ENCODE measurements at regions not wholly inside any gene's neighbourhood (a gene's known extent, or its start where the extent isn't known, plus 50 kb on each side); places are given as distances from the start of the nearest gene placed in this dataset.

GRCh38 chr16:85259115-85259831 lies 147.0 kb upstream of the CIBAR2 start:
- H3K36me3 ChIP-seq (ENCODE audit: control insufficient read depth, insufficient read depth, low read length) = no peaks in the 10 kb centered on the region
- peaks cover 2% of the 10 kb centered on the region for H3K27me3 ChIP-seq (ENCODE audit: control insufficient read depth, insufficient read depth, low read length)
- FAIRE-seq (no peak), DNase-seq (ENCODE audit: low read depth) (no peak)
- no peak overlapping the region for H3K4me3 ChIP-seq (ENCODE audit: low read depth, low read length)
- TF ChIP-seq CTCF (IDR thresholded peaks at IDR 0.05; ENCODE audit: insufficient read depth, low read length, severe bottlenecking) = no peak

- Histone ChIP-seq H3K4me3 (ENCODE audit: low read depth, low read length) (no peak overlapping the region), H3K36me3 (ENCODE audit: control insufficient read depth, insufficient read depth, low read length) (no peaks in the 10 kb centered on the region), H3K27me3 (ENCODE audit: control insufficient read depth, insufficient read depth, low read length) (peaks cover 2% of the 10 kb centered on the region)
- no peak for TF ChIP-seq CTCF (IDR thresholded peaks at IDR 0.05; ENCODE audit: insufficient read depth, low read length, severe bottlenecking)
- DNase-seq (ENCODE audit: low read depth) = no peak
- no peak for FAIRE-seq
Measured at GRCh38 chr16:85259832-85260167, 147.5 kb upstream of the CIBAR2 start.

GRCh38 chr16:85261204-85261603 lies 148.9 kb upstream of the CIBAR2 start:
- DNase-seq (ENCODE audit: low read depth) (no peak), FAIRE-seq (no peak)
- H3K36me3 ChIP-seq (ENCODE audit: control insufficient read depth, insufficient read depth, low read length) = no peaks in the 10 kb centered on the region
- H3K27me3 ChIP-seq (ENCODE audit: control insufficient read depth, insufficient read depth, low read length) = peaks cover 2% of the 10 kb centered on the region
- no peak overlapping the region for H3K4me3 ChIP-seq (ENCODE audit: low read depth, low read length)
- no peak for TF ChIP-seq CTCF (IDR thresholded peaks at IDR 0.05; ENCODE audit: insufficient read depth, low read length, severe bottlenecking)

- no peaks in the 10 kb centered on the region for H3K27me3 ChIP-seq (ENCODE audit: control insufficient read depth, insufficient read depth, low read length)
- no peak overlapping the region for H3K4me3 ChIP-seq (ENCODE audit: low read depth, low read length)
- TF ChIP-seq CTCF (IDR thresholded peaks at IDR 0.05; ENCODE audit: insufficient read depth, low read length, severe bottlenecking) = no peak
- DNase-seq (ENCODE audit: low read depth) = no peak
- no peak for FAIRE-seq
- H3K36me3 ChIP-seq (ENCODE audit: control insufficient read depth, insufficient read depth, low read length) = no peaks in the 10 kb centered on the region
Measured at GRCh38 chr16:85261657-85262557, 149.6 kb upstream of the CIBAR2 start.

- no peak overlapping the region for H3K4me3 ChIP-seq (ENCODE audit: low read depth, low read length)
- FAIRE-seq = no peak
- H3K27me3 ChIP-seq (ENCODE audit: control insufficient read depth, insufficient read depth, low read length) = no peaks in the 10 kb centered on the region
- TF ChIP-seq CTCF (IDR thresholded peaks at IDR 0.05; ENCODE audit: insufficient read depth, low read length, severe bottlenecking) = no peak
- no peak for DNase-seq (ENCODE audit: low read depth)
- H3K36me3 ChIP-seq (ENCODE audit: control insufficient read depth, insufficient read depth, low read length) = no peaks in the 10 kb centered on the region
Measured at GRCh38 chr16:85262558-85263238, 150.4 kb upstream of the CIBAR2 start.

Measured in bronchial epithelial cell (primary cell).